HG03354 (cell line): ENCODE measurements at regions not wholly inside any gene's neighbourhood (a gene's known extent, or its start where the extent isn't known, plus 50 kb on each side); places are given as distances from the start of the nearest gene placed in this dataset.
A peak's percentile ranks its signal among the peaks of the same experiment; 100 is the strongest.

ENCODE experiments used
- ATAC-seq: cut with Tn5 transposase; IDR thresholded peaks from one replicate; pipeline ENCODE4 v1.9.1; 2021; ENCODE audit warnings: mild to moderate bottlenecking; ENCODE audit not compliant: unreplicated experiment, poor library complexity, severe bottlenecking

DNA sequence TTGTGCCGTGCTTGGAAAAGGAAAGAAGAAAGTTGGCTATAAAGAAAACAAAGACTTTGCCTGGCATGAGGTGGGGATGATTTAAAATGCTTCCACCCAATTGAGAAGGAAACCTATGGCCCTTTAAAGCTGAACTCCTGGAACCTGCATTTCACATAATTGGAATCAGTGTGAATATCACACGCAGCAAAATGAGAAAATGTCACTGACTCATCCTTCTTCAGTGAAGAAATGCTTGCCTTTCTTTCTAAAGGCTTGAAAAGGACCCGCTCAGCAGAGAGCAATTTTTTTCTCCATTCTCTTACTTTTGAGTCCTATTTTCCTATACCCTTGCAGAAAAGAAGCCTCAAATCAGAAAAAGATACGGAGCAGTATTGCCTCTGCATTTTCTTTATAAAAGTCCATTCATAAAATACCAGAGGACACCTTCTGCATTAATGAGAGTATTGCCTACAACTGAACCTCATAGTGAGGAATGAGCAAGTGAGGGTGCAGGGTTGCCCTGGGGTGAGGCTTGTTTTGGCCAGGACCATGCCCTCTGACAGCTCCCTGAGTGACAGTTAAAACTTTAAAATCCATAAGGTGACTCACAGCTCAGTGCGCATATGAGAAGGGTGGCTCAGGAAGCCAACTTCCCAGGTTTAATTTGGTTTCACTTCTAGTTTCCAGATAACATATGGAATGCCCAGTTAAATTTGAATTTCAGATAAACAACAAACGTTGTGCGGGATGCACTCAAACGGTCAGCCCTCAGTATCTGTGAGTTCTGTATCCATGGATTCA, 191.9 kb upstream of the GYPC start:
- ATAC-seq: no peak

DNA sequence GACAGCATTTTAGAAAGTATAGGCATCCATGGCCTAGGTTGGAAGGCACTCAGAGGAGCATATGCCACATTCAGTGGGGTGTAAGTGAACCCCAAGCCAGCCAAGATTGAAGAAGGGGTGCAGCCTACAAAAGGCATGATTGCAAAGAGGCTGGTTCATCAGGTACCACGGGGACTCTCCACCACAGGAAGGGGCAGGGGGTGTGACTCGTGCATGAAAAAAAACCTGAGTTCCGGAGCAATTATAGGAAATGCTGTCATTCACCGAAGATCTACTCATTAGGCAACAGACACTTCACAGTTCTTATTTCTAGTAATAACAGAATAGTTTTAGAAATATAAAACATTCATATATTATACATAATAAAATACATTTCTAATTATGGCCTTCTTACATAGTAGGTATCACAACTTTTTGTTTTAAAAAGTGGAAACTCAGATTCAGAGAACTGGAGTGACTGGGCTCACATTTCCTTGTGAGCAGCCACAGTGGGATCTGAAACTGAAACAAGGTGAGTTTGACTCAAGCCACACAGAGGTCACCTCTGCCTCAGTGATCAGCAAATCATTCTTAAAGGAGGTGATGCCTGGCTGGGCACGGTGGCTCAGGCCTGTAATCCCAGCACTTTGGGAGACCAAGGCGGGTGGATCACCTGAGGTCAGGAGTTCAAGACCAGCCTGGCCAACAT, 188.4 kb upstream of the GYPC start:
- peak; percentile 98 for ATAC-seq

DNA sequence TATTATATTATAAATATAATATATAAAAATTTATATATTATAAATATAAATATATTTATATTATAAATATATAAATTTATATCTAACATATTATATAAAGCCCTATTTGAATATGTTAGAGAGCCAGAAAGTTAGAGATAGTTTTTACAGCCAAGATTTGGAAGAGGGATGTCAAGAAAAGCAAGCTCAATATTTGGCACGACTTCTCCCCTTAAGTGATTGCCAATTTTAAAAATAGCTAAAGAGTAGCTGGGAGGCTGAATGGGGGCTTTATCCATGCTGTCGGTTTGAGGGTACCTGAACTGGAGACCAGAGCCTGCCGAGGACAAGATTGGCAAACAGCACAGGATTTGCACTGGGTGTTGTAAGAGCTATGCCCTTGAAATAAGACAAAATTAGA, 180.9 kb upstream of the GYPC start:
- ATAC-seq: no peak

DNA sequence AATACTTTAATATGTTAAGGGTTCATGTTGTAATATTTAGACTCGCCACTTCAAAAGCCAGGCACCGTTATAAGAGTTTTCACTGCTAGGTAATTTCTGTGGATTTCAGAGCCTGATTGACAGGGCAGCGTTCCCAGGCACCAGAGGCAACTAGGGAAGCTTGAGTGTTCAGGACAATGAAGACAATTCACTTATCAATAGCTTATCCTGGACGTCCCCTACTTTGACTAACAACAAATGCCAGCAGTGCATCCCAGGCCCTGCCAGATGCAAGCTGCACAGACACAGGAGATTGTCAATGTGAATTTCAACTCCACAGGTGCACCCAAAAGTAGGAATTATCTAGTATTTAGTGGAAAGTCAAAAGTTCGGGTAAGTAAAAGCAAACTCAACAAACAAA, 179.3 kb upstream of the GYPC start:
- no peak for ATAC-seq

DNA sequence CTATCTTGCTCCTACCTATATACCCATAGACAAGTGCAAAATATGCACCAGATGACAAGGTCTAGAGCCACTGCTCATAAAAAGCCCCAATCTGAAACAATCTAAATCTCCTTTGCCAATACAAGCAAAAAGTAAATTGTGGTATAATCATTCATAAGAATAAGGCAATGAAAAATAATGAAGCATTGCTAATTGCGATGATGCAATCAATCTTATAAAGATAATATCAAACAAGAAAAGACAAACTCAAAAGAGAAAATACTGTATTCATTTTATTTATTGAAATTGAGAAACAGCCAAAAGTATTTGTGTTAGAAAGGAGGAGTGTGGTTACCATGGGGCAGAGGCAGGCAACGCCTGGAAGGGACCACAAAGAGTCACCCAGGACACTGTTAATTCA, 175.9 kb upstream of the GYPC start:
- ATAC-seq: no peak

DNA sequence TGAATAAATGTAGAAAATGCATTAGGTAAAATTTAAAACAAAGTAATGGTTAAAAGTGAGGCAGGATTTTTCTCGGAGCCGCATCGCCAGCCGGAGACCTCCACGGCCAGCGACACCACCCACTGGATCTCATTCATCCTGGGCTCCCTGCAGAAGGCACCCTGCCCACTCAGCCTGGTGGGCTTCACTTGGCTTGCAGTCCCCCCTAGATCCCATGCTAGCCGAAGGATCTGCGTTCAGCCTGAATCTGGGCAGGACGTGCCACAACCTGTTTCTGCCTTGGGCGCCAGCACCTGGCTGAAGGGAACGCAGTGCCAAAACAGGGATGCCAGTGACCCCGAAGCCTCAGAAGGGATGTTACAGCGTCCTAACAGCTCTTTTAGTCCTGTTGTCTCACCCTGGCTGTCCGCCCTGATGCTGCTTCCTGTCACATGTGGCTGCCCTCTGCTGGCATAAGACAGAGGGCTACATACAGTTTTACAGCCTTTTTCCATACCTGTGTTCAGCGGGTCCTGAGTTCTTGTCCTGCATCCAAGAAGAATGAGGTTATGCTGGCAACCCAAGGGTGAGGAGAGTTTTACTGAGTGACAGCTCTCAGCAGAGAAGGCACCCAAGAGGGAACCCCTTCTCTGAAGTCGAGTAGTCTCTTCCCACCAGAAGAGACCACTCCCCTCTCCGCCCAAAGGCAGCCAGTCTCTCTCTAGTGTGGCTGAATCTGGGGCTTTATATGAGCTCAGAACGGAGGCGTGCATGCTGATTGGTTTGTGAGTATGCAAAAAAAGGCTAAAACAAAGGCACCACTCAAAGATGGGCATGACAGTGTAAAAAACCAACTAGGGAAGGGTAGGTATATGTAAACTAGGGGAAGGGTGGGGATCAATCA, 173.1 kb upstream of the GYPC start:
- no peak for ATAC-seq

DNA sequence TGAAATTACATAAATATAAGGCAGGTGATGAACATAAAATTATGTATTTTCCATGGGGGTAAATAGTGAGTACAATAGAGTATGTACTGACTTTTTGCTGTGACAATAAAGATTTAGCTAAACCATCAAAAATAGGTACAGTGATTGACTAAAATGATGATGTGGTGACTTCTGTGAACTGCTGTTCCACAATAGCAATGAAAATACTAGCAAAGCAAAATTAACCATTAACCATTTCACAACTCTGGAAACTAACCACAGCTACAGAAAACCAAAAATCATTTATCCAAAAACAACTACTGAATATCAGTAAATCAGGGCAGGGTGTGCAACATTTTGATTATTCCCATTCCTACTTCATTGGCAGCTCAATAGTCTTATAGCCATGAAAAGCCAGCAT, 161.4 kb upstream of the GYPC start:
- ATAC-seq: peak; percentile 62

DNA sequence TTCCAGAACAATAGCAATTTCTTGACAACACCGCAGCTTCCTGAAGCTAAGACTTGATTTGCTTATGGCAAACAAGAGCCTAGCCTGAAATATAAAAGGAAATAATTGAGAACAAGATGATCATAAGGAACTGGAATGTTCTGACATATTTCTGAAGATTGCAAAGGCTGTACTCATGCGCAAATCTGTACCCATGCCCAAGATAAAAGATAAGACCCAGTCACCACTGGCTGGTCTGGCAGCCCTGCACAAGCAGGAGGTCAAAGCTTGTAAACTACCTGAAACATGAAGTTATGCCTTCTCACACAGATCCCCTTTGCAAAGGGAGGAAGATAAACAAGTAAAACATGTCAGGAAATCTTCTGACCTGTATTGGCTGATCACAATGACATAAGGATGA, 160.8 kb upstream of the GYPC start:
- ATAC-seq: no peak

DNA sequence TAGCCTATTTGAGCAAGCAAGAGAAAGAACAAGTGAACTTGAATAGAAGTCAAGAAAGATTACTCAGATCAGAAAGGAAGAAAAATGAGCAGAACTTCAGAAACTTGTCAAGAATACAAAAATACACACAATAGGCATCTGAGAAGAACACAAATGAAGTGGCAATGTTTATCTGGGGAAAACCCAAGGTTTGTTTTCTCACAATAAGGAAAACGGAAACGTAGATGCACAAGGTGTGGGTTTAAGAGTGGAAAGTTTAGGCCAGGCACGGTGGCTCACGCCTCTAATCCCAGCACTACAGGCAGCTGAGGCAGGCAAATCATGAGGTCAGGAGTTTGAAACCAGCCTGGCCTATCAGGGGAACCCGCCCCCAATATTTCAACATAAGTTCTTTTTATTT, 159.5 kb upstream of the GYPC start:
- peak; percentile 92 for ATAC-seq

DNA sequence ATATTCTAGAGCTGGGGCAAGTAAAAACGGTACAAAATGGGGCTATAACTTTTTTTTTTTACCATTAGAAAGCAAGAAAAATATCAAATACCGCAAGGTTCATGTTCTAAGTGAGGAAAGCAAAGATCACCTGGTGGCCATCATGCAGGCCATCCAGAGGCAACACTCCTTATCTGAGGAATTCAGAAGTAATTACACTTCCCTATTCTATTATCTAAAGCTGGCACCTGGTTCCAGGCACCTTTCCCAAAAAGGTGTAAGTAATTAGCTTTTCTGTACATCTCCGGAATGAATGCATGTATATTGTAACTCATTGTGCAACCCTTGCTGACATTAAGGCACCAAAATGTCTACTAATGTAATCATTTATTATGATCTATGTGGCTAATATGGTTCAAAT, 152.5 kb upstream of the GYPC start:
- no peak for ATAC-seq

DNA sequence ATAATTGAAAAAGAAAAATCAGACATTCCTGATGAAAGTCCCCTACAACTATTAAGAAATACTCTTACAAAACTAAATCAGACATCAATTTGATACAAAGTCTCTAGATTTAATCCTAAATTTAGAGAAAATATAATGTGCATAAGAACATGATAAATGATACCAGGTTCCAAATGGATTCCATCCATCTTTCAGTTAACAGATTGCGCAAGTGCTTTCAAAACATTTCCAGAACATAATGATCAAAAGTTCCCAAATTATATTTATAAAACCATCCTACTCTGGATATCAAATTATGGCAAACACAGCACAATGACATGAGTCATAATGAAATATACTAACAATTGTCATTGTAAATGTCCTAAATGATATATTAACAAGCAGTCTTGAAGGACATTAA, 151.0 kb upstream of the GYPC start:
- ATAC-seq: no peak

DNA sequence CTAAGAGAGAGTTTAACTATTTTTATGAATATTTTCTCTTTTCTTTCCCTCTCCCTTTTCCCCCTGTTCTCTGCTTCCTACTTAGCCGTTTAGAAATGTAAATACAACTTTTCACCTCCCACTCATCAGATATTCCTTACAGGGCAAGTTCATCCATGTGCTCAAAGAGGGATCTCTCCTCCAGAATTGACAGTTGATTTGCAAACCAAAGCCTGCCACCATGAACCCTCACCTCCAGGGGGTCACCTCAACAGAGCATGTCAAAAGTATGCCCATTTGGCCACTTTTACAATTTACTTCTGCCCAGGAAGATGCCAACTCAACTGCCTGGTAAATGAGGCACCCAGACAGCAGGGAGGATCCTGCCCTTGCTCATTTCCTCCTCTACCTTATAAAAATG, 149.2 kb upstream of the GYPC start:
- ATAC-seq: no peak

DNA sequence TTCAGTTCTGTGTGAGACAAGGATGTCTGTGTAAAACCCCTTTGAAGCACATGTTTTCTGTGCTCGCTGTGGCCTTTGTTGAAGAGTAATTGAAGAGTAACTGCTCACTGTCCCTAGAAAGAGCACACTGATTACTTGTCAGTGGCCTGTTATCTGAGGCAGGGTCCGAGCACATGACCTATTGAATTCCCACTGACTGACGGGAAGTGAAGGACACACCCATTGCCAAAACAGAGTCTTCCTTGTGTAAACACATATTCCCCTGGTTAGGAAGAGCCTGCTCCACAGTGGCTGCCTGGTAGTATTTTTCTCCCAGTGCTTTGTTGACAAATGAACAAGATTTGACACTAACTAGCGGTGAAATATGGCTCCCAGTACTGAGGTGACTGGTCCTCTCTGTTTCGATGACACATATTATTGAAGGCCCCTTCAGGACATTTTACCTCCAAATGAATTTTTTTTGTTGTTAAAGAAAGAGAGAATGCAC, 148.5 kb upstream of the GYPC start:
- no peak for ATAC-seq

DNA sequence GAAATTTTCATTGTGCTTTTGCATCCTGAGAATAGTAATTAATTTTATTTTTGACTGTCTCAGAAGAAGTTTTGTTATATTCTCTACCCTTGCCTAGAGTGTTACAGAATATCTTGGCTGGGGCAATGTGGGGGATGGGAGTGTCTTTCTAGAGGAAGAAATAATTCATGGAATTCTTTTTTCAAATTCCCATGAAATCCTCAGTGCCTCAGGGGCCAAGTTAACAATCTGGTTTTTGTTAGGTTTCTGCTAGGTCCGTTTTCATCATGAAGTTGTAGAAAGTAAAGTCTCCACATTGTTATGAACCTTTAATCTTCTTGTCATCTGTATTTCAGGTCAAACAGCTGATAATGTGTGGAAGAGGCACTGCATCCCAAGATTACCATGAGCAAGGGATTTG, 145.6 kb upstream of the GYPC start:
- ATAC-seq: no peak

DNA sequence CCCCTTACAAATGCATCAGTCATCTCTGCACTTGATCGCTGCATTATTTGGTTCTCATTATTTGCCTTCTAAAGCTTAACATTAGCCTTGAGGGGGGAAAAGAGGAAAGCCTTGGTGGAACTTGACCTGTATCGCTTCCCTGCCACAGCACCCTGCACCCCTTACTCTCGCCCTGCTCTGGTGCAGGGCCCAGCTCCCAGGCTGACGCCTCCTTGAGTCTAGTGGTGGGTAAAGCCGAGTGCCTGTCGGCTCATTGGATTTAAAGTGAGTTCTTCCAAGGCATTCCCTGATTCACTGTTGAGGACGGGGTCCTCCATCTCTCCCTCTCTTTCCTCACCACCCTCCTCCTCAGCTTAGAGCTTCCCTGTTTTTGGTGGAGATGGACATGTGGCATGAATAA, 145.0 kb upstream of the GYPC start:
- ATAC-seq: no peak

DNA sequence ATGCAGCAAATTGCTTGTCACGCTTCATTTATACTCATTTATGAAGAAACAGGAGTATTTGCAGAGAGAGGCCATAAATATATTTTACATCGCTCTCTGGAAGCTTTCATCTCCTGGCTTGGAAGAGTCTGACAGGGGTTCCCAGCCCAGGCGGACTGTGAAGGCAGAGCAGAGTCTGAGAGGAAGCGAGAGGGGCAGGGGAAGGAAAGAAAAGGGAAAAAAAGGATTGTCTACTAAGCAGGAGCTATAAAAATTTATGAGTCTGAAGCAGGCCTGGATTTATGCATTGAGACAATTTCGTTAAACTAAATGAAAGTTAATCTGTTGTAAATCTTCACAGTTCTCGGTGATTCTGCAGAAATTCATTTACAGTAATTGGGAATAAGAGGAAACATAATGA, 143.9 kb upstream of the GYPC start:
- no peak for ATAC-seq

DNA sequence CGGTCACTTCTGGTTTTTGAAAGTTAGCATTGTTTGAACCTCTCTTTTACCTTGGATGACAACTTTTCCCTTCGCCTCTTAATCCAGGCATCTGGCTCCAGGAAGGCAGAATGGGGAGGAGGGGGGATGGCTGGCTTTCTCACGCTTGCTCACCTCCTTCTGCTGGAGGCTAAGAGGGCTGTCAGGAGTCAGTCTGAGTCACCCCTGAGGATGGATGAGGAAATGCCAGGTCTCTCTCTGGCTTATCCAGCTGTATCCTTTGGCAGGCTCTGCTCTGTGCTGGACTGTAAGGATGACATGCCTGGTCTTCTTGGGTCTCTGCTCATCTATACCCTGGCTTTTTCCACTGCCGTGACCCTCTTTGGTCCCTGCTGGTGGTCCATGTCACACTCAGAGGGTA, 142.9 kb upstream of the GYPC start:
- no peak for ATAC-seq

DNA sequence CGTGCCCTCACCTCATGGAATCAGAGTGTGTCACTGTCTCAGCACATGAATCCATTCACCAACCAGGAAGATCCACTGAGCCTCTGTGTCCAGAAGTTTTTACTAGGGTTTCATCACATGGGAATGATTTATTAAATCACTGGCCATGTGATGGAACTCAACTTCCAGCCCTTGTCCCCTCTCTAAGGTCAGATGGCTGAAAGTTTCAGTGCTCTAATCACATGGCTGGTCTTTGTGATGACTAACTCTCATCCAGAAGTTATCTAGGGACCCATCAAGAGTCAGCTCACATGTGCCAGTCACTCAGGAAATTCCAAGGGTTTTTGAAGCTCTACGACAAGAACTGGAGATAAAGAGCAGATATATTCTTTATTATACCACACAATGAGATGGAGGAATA, 140.5 kb upstream of the GYPC start:
- no peak for ATAC-seq

DNA sequence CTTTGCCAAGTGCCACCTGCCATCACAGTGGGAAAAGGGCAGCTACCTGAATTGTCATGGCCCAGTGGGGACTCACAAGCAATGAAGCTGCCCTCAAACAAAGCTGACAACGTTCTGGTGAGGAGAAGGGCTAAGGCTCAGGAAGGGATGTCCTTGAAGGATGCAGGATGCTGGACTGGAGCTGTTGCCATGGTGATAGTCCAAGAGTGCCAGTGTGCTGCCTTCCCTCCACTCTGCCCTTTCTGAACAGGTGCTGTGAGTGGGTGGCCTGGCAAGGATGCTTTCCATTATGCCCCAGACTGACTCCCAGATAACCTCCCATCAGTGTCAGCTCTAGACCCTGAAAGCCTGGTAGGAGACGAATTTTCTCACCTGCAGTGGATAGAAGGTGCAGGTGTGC, 137.8 kb upstream of the GYPC start:
- ATAC-seq: no peak

DNA sequence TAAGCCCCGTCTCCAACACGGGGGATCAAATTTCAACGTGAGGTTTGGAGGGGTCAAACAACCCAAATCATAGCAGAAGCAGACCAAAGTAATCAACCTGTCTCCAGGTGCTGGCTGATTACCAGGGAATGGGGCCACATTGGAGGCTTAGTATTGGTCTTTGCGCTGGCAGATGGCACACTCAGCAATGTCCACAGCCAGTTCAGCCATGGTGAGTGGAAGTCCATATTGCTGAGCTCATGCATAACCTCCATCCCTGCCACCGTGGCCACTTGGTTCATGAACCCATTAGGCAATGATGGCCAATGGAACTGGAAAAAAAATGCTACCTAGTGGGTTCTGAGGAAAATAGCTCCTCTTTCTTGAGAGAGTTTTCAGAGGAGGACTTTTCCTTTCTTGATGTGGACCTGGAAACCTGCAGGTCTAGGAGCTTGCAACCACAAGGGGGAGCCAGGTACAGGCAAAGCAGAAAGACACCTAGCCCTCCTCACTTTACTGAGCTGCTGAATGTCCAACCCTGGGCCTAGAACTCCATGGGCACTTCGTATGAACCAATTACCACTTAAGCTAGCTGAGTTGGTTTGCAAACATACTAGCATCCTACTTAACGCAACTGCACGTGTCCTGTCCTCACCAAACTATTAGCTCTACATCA, 128.0 kb upstream of the GYPC start:
- ATAC-seq: peak; percentile 78
